Loucy (cell line): ENCODE measurements at regions not wholly inside any gene's neighbourhood (a gene's known extent, or its start where the extent isn't known, plus 50 kb on each side); places are given as distances from the start of the nearest gene placed in this dataset.

Source experiments
- H2AFZ ChIP-seq: fragments of 200-600 bp; sonication (generic); 2 replicates; pipeline ENCODE4 v1.6.0; 2016; ENCODE audit warnings: antibody characterized with exemption, mild to moderate bottlenecking, low read length, moderate library complexity
- H3F3A ChIP-seq: fragments of 200-600 bp; 2 replicates; pipeline ENCODE4 v1.6.0; 2016; ENCODE audit warnings: antibody characterized with exemption, low read depth, mild to moderate bottlenecking
- H3K27me3 ChIP-seq: fragments of 200-600 bp; sonication (generic); 2 replicates; pipeline ENCODE4 v1.6.1; 2014; ENCODE audit warnings: low read length, mild to moderate bottlenecking; ENCODE audit not compliant: insufficient read depth, poor library complexity, severe bottlenecking
- H3K36me3 ChIP-seq: fragments of 200-600 bp; sonication (generic); 2 replicates; pipeline ENCODE4 v1.6.1; 2016; ENCODE audit warnings: low read length; ENCODE audit not compliant: insufficient read depth
- H3K4me1 ChIP-seq: fragments of 200-600 bp; sonication (generic); 2 replicates; pipeline ENCODE4 v1.5.1; 2014; ENCODE audit warnings: low read length, mild to moderate bottlenecking; ENCODE audit not compliant: insufficient read depth, poor library complexity, severe bottlenecking
- H3K4me2 ChIP-seq: fragments of 200-600 bp; sonication (generic); 2 replicates; pipeline ENCODE4 v1.6.0; 2014; ENCODE audit warnings: antibody characterized with exemption, low read length, low read depth, mild to moderate bottlenecking; ENCODE audit not compliant: poor library complexity, severe bottlenecking
- H3K4me3 ChIP-seq: fragments of 200-600 bp; sonication (generic); 2 replicates; pipeline ENCODE4 v1.5.1; 2014; ENCODE audit warnings: low read length, mild to moderate bottlenecking, mixed read lengths; ENCODE audit not compliant: poor library complexity, severe bottlenecking
- H3K79me2 ChIP-seq: fragments of 200-600 bp; sonication (generic); 2 replicates; pipeline ENCODE4 v1.6.1; 2014; ENCODE audit warnings: low read length; ENCODE audit not compliant: insufficient read depth
- H3K9ac ChIP-seq: fragments of 200-600 bp; sonication (generic); 2 replicates; pipeline ENCODE4 v1.6.0; 2014; ENCODE audit warnings: mild to moderate bottlenecking, low read depth, low read length, moderate library complexity; ENCODE audit not compliant: poor library complexity, severe bottlenecking
- H3K9me2 ChIP-seq: fragments of 200-600 bp; sonication (generic); replicated peaks from 2 replicates; pipeline ENCODE4 v1.6.1; 2016; ENCODE audit warnings: low read depth, low read length, mixed read lengths
- H3K9me3 ChIP-seq: fragments of 200-600 bp; sonication (generic); 2 replicates; pipeline ENCODE4 v1.6.1; 2014; ENCODE audit warnings: mild to moderate bottlenecking, antibody characterized with exemption, low read length, low read depth; ENCODE audit not compliant: insufficient read depth
- H4K20me1 ChIP-seq: fragments of 200-600 bp; sonication (generic); 2 replicates; pipeline ENCODE4 v1.6.0; 2014; ENCODE audit warnings: antibody characterized with exemption, low read length, mild to moderate bottlenecking; ENCODE audit not compliant: insufficient read depth, poor library complexity, severe bottlenecking
- CTCF ChIP-seq: fragments of 200-600 bp; sonication (generic); conservative IDR thresholded peaks from 2 replicates; pipeline ENCODE4 v1.5.1; 2014; ENCODE audit warnings: mild to moderate bottlenecking, antibody characterized with exemption, low read length
- EZH2phosphoT487 ChIP-seq: fragments of 200-600 bp; IDR thresholded peaks from 2 replicates; pipeline ENCODE4 v1.6.1; 2018; ENCODE audit warnings: antibody characterized with exemption, mild to moderate bottlenecking, moderate library complexity, borderline replicate concordance

GRCh38 chrX:13890806-13891205 lies 73.9 kb upstream of the GPM6B start:
- no peak overlapping the region for H3K4me2 ChIP-seq
- H3F3A ChIP-seq, result no peaks in the 10 kb centered on the region
- no peaks in the 10 kb centered on the region for H3K9me2 ChIP-seq
- no peaks in the 10 kb centered on the region for H3K36me3 ChIP-seq
- no peak overlapping the region for H2AFZ ChIP-seq
- H4K20me1 ChIP-seq, result no peaks in the 10 kb centered on the region
- no peaks in the 10 kb centered on the region for H3K79me2 ChIP-seq
- H3K9me3 ChIP-seq, result no peaks in the 10 kb centered on the region
- no peaks in the 10 kb centered on the region for H3K4me1 ChIP-seq
- no peaks in the 10 kb centered on the region for H3K27me3 ChIP-seq
- no peak overlapping the region for H3K9ac ChIP-seq
- TF ChIP-seq EZH2phosphoT487, result no peak
- TF ChIP-seq CTCF, result no peak
- H3K4me3 ChIP-seq, result no peak overlapping the region

- Histone ChIP-seq H3K9ac (no peak overlapping the region), H2AFZ (no peak overlapping the region), H3K4me2 (no peak overlapping the region), H3K4me3 (no peak overlapping the region), H3K4me1 (no peaks in the 10 kb centered on the region), H3F3A (no peaks in the 10 kb centered on the region), H4K20me1 (no peaks in the 10 kb centered on the region), H3K79me2 (no peaks in the 10 kb centered on the region), H3K9me3 (no peaks in the 10 kb centered on the region), H3K27me3 (no peaks in the 10 kb centered on the region), H3K36me3 (no peaks in the 10 kb centered on the region), H3K9me2 (no peaks in the 10 kb centered on the region)
- TF ChIP-seq EZH2phosphoT487 (no peak), CTCF (no peak)
Measured at GRCh38 chrX:13888284-13888683, 71.4 kb upstream of the GPM6B start.

GRCh38 chrX:13885591-13885990 lies 68.7 kb upstream of the GPM6B start:
- Histone ChIP-seq H3K9me3 (no peaks in the 10 kb centered on the region), H3F3A (no peaks in the 10 kb centered on the region), H3K79me2 (no peaks in the 10 kb centered on the region), H2AFZ (no peak overlapping the region), H3K4me2 (no peak overlapping the region), H3K4me3 (no peak overlapping the region), H3K4me1 (no peaks in the 10 kb centered on the region), H3K36me3 (no peaks in the 10 kb centered on the region), H3K9ac (no peak overlapping the region), H3K9me2 (no peaks in the 10 kb centered on the region), H4K20me1 (no peaks in the 10 kb centered on the region), H3K27me3 (no peaks in the 10 kb centered on the region)
- TF ChIP-seq CTCF, result no peak
- no peak for TF ChIP-seq EZH2phosphoT487
